T47D (cell line): ENCODE measurements at regions not wholly inside any gene's neighbourhood (a gene's known extent, or its start where the extent isn't known, plus 50 kb on each side); places are given as distances from the start of the nearest gene placed in this dataset.
A peak's percentile ranks its signal among the peaks of the same experiment; 100 is the strongest.

Source experiments
- DNase-seq, 2 experiments: peaks; one replicate each; pipeline versions ENCODE4 v3.0.0 to v3.0.0-alpha.2; 2011 to 2012; ENCODE audit warnings: low read depth in 1 of 2, low spot score in 1 of 2
- JUND ChIP-seq: IDR thresholded peaks from 2 replicates; pipeline ENCODE4 v1.6.1; 2012; ENCODE audit warnings: low read depth
- in situ Hi-C: cut with HindIII; loops from 2 replicates; pipeline ENCODE4 v1.10.0; 2016; ENCODE audit warnings: low sequenced_read_pairs, low pct_unique_long_range_greater_than_20kb

GRCh38 chr19:28494461-28494860, 718.5 kb downstream of the UQCRFS1 start:
- in situ Hi-C loops: no loop called here
- no peak for DNase-seq
- TF ChIP-seq JUND: no peak

GRCh38 chr19:28493884-28494283, 719.1 kb downstream of the UQCRFS1 start:
- in situ Hi-C loops: no loop called here
- DNase-seq: no peak
- TF ChIP-seq JUND: no peak

- TF ChIP-seq JUND: no peak
- in situ Hi-C loops: no loop called here
These were observed 720.3 kb downstream of the UQCRFS1 start for GRCh38 chr19:28492621-28493020.

GRCh38 chr19:28492201-28492600, 720.8 kb downstream of the UQCRFS1 start:
- in situ Hi-C loops: no loop called here
- no peak for TF ChIP-seq JUND
- no peak for DNase-seq

More at GRCh38 chr19:28492621-28493020, 720.3 kb downstream of the UQCRFS1 start:
- no peak for DNase-seq

GRCh38 chr19:28489776-28490175, 723.2 kb downstream of the UQCRFS1 start:
- no peak for TF ChIP-seq JUND
- in situ Hi-C loops: no loop called here
- DNase-seq: no peak

GRCh38 chr19:28489126-28489660, 723.8 kb downstream of the UQCRFS1 start:
- DNase-seq: no peak
- no peak for TF ChIP-seq JUND
- in situ Hi-C loops: no loop called here

- in situ Hi-C loops: no loop called here
These were observed 725.0 kb downstream of the UQCRFS1 start for GRCh38 chr19:28487999-28488398.

GRCh38 chr19:28486926-28487325, 726.0 kb downstream of the UQCRFS1 start:
- in situ Hi-C loops: no loop called here
- DNase-seq: no peak
- TF ChIP-seq JUND: no peak

More at GRCh38 chr19:28487999-28488398, 725.0 kb downstream of the UQCRFS1 start:
- no peak for TF ChIP-seq JUND
- DNase-seq: no peak

GRCh38 chr19:28486473-28486872, 726.5 kb downstream of the UQCRFS1 start:
- TF ChIP-seq JUND: no peak
- in situ Hi-C loops: no loop called here
- DNase-seq: no peak

- no peak for DNase-seq
- in situ Hi-C loops: no loop called here
- TF ChIP-seq JUND: no peak
These were observed 727.7 kb downstream of the UQCRFS1 start for GRCh38 chr19:28485292-28485691.

- in situ Hi-C loops: no loop called here
- no peak for DNase-seq
- no peak for TF ChIP-seq JUND
These were observed 729.8 kb downstream of the UQCRFS1 start for GRCh38 chr19:28483197-28483596.

- peak in 1 of 2 experiments; percentile 14 for DNase-seq
- in situ Hi-C loops: no loop called here
- no peak for TF ChIP-seq JUND
These were observed 730.7 kb downstream of the UQCRFS1 start for GRCh38 chr19:28482221-28482620.

GRCh38 chr19:28481674-28482073, 731.3 kb downstream of the UQCRFS1 start:
- peak in 1 of 2 experiments; percentile 2 for DNase-seq
- in situ Hi-C loops: no loop called here

GRCh38 chr19:28475525-28475924, 737.4 kb downstream of the UQCRFS1 start:
- no peak for DNase-seq
- in situ Hi-C loops: no loop called here
- no peak for TF ChIP-seq JUND

More at GRCh38 chr19:28481674-28482073, 731.3 kb downstream of the UQCRFS1 start:
- TF ChIP-seq JUND: no peak

- in situ Hi-C loops: no loop called here
- DNase-seq: no peak
- no peak for TF ChIP-seq JUND
These were observed 740.1 kb downstream of the UQCRFS1 start for GRCh38 chr19:28472843-28473242.
